HG03060 (cell line): ENCODE measurements at regions not wholly inside any gene's neighbourhood (a gene's known extent, or its start where the extent isn't known, plus 50 kb on each side); places are given as distances from the start of the nearest gene placed in this dataset.

Source experiments
- ATAC-seq: cut with Tn5 transposase; IDR thresholded peaks from one replicate; pipeline ENCODE4 v1.9.1; 2021; ENCODE audit warnings: low read depth, moderate number of reproducible peaks; ENCODE audit not compliant: unreplicated experiment

- ATAC-seq, result no peak
These were observed 854.6 kb downstream of the RNF144A start for GRCh38 chr2:7771781-7772180.

GRCh38 chr2:7773362-7774360, 856.4 kb downstream of the RNF144A start:
- peak; percentile 42 for ATAC-seq

GRCh38 chr2:7774481-7774880, 857.3 kb downstream of the RNF144A start:
- ATAC-seq, result no peak

GRCh38 chr2:7777668-7778067, 860.5 kb downstream of the RNF144A start:
- no peak for ATAC-seq

- no peak for ATAC-seq
These were observed 863.1 kb downstream of the RNF144A start for GRCh38 chr2:7780321-7780720.

- ATAC-seq, result no peak
These were observed 868.5 kb downstream of the RNF144A start for GRCh38 chr2:7785700-7786099.

GRCh38 chr2:7788736-7789135, 871.5 kb downstream of the RNF144A start:
- no peak for ATAC-seq

GRCh38 chr2:7792031-7792651, 874.9 kb downstream of the RNF144A start:
- ATAC-seq, result no peak

GRCh38 chr2:7795778-7796563, 878.8 kb downstream of the RNF144A start:
- no peak for ATAC-seq

GRCh38 chr2:7800031-7800430, 881.8 kb upstream of the ID2 start:
- no peak for ATAC-seq

- no peak for ATAC-seq
These were observed 880.6 kb upstream of the ID2 start for GRCh38 chr2:7801212-7801611.

GRCh38 chr2:7803515-7803914, 878.3 kb upstream of the ID2 start:
- no peak for ATAC-seq

GRCh38 chr2:7809640-7810039, 872.2 kb upstream of the ID2 start:
- ATAC-seq, result no peak

- no peak for ATAC-seq
These were observed 870.8 kb upstream of the ID2 start for GRCh38 chr2:7811073-7811472.

GRCh38 chr2:7812231-7812995, 869.4 kb upstream of the ID2 start:
- ATAC-seq, result no peak

- ATAC-seq, result no peak
These were observed 868.1 kb upstream of the ID2 start for GRCh38 chr2:7813541-7814292.

GRCh38 chr2:7815726-7816125, 866.1 kb upstream of the ID2 start:
- ATAC-seq, result no peak

- ATAC-seq, result no peak
These were observed 865.6 kb upstream of the ID2 start for GRCh38 chr2:7816233-7816632.

- no peak for ATAC-seq
These were observed 864.9 kb upstream of the ID2 start for GRCh38 chr2:7816944-7817343.

- ATAC-seq, result no peak
These were observed 862.5 kb upstream of the ID2 start for GRCh38 chr2:7819316-7819715.
